Panc1 (cell line): ENCODE measurements at regions not wholly inside any gene's neighbourhood (a gene's known extent, or its start where the extent isn't known, plus 50 kb on each side); places are given as distances from the start of the nearest gene placed in this dataset.

Experiments
- ATAC-seq: fragments of 200-7000 bp; cut with Tn5 transposase; 2 replicates; pipeline ENCODE4 v1.9.1; 2020; ENCODE audit warnings: mild to moderate bottlenecking, moderate library complexity
- BruUV-seq: library from RNA; stranded (reverse); fragments of 400-500 nt; replicated peaks from 2 replicates; lab custom pipeline; 2021; lab: Mats Ljungman, UMichigan
- CTCF ChIA-PET: fragments of 300-600 bp; sonication (Branson Sonifier 250); formaldehyde crosslinking; loops from one replicate; lab custom pipeline; 2022; ENCODE audit warnings: antibody characterized with exemption; lab: Charles Lee
- POLR2A ChIA-PET: fragments of 300-600 bp; sonication (Branson Sonifier 250); formaldehyde crosslinking; loops from one replicate; lab custom pipeline; 2022; ENCODE audit warnings: antibody characterized with exemption; lab: Charles Lee
- DNase-seq: peaks from one replicate; pipeline ENCODE4 v3.0.0-alpha.2; 2010; ENCODE audit warnings: low read depth, low spot score
- H3K27ac ChIP-seq: 2 replicates; pipeline ENCODE4 v1.5.1; 2011; ENCODE audit warnings: mild to moderate bottlenecking, low read length, inconsistent platforms
- H3K27me3 ChIP-seq: fragments of 200-500 bp; sonication (Bioruptor generic); 2 replicates; pipeline ENCODE4 v1.6.0; 2014; ENCODE audit warnings: low read length, inconsistent platforms; ENCODE audit not compliant: control insufficient read depth, insufficient read depth
- H3K36me3 ChIP-seq: fragments of 200-500 bp; sonication (Bioruptor generic); 2 replicates; pipeline ENCODE4 v1.5.1; 2014; ENCODE audit warnings: inconsistent platforms, mild to moderate bottlenecking, low read length, moderate library complexity; ENCODE audit not compliant: control insufficient read depth, insufficient read depth
- H3K4me1 ChIP-seq: 2 replicates; pipeline ENCODE4 v1.5.1; 2011; ENCODE audit warnings: inconsistent platforms, mild to moderate bottlenecking, low read length, moderate library complexity; ENCODE audit not compliant: control insufficient read depth, insufficient read depth
- H3K4me3 ChIP-seq, 2 experiments: 2 replicates each; pipeline ENCODE4 v1.5.1; 2011 to 2012; ENCODE audit warnings: low read depth in 2 of 2, low read length in 2 of 2, mild to moderate bottlenecking in 2 of 2, inconsistent platforms in 1 of 2, moderate library complexity in 1 of 2
- H3K9me3 ChIP-seq: fragments of 200-500 bp; sonication (Bioruptor generic); 2 replicates; pipeline ENCODE4 v1.5.1; 2014; ENCODE audit warnings: low read depth, mild to moderate bottlenecking, inconsistent platforms, low read length, moderate library complexity; ENCODE audit not compliant: control insufficient read depth, insufficient read depth
- POLR2AphosphoS5 ChIP-seq: IDR thresholded peaks from 2 replicates; pipeline ENCODE4 v1.6.1; 2012; ENCODE audit warnings: mild to moderate bottlenecking, low read depth, low read length, moderate library complexity
- SIN3A ChIP-seq: IDR thresholded peaks from 2 replicates; pipeline ENCODE4 v1.6.1; 2012; ENCODE audit warnings: low read depth, mild to moderate bottlenecking, low read length, moderate library complexity, borderline replicate concordance; ENCODE audit not compliant: insufficient read depth
- TCF7L2 ChIP-seq: IDR thresholded peaks from 2 replicates; pipeline ENCODE4 v1.6.1; 2011; ENCODE audit warnings: mild to moderate bottlenecking, low read depth, low read length, inconsistent platforms
- in situ Hi-C: cut with HindIII; loops from 2 replicates; pipeline ENCODE4 v1.10.0; 2016; ENCODE audit warnings: low sequenced_read_pairs, low pct_unique_long_range_greater_than_20kb
- intact Hi-C: fragments of 100-400 bp; cut with micrococcal nuclease; formaldehyde crosslinking; loops from one replicate; pipeline ENCODE4 v1.10.0; 2022; ENCODE audit not compliant: unreplicated experiment
- TF ChIP-seq, protein P1 (sequence below): fragments of 450-650 bp; IDR thresholded peaks from 2 replicates; pipeline ENCODE4 v1.5.1; 2017; ENCODE audit warnings: mild to moderate bottlenecking
- TF ChIP-seq, protein P2 (sequence below), 2 experiments: IDR thresholded peaks; 2 replicates each; pipeline ENCODE4 v1.6.1; 2011 to 2012; ENCODE audit warnings: low read depth in 2 of 2, control low read depth in 1 of 2, low read length in 1 of 2, mild to moderate bottlenecking in 1 of 2, moderate library complexity in 1 of 2; ENCODE audit not compliant: insufficient read depth in 1 of 2

- ChIA-PET POLR2A (no interaction called here), CTCF (interaction anchor here (0.9 kb wide), 1 partner anchor 11 kb away, joined by 3 read pairs; no protein-coding TSS in a partner anchor)
- no peak for DNase-seq
- Histone ChIP-seq H3K36me3 (no peaks in the 10 kb centered on the region), H3K4me3 (no peak overlapping the region), H3K4me1 (no peaks in the 10 kb centered on the region), H3K27ac (no peak overlapping the region), H3K27me3 (no peaks in the 10 kb centered on the region), H3K9me3 (no peaks in the 10 kb centered on the region)
- no peak for TF ChIP-seq TCF7L2
- no peak for TF ChIP-seq POLR2AphosphoS5
- TF ChIP-seq, protein P1, sequence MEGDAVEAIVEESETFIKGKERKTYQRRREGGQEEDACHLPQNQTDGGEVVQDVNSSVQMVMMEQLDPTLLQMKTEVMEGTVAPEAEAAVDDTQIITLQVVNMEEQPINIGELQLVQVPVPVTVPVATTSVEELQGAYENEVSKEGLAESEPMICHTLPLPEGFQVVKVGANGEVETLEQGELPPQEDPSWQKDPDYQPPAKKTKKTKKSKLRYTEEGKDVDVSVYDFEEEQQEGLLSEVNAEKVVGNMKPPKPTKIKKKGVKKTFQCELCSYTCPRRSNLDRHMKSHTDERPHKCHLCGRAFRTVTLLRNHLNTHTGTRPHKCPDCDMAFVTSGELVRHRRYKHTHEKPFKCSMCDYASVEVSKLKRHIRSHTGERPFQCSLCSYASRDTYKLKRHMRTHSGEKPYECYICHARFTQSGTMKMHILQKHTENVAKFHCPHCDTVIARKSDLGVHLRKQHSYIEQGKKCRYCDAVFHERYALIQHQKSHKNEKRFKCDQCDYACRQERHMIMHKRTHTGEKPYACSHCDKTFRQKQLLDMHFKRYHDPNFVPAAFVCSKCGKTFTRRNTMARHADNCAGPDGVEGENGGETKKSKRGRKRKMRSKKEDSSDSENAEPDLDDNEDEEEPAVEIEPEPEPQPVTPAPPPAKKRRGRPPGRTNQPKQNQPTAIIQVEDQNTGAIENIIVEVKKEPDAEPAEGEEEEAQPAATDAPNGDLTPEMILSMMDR, result no peak
- TF ChIP-seq, protein P2, sequence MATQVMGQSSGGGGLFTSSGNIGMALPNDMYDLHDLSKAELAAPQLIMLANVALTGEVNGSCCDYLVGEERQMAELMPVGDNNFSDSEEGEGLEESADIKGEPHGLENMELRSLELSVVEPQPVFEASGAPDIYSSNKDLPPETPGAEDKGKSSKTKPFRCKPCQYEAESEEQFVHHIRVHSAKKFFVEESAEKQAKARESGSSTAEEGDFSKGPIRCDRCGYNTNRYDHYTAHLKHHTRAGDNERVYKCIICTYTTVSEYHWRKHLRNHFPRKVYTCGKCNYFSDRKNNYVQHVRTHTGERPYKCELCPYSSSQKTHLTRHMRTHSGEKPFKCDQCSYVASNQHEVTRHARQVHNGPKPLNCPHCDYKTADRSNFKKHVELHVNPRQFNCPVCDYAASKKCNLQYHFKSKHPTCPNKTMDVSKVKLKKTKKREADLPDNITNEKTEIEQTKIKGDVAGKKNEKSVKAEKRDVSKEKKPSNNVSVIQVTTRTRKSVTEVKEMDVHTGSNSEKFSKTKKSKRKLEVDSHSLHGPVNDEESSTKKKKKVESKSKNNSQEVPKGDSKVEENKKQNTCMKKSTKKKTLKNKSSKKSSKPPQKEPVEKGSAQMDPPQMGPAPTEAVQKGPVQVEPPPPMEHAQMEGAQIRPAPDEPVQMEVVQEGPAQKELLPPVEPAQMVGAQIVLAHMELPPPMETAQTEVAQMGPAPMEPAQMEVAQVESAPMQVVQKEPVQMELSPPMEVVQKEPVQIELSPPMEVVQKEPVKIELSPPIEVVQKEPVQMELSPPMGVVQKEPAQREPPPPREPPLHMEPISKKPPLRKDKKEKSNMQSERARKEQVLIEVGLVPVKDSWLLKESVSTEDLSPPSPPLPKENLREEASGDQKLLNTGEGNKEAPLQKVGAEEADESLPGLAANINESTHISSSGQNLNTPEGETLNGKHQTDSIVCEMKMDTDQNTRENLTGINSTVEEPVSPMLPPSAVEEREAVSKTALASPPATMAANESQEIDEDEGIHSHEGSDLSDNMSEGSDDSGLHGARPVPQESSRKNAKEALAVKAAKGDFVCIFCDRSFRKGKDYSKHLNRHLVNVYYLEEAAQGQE (IDR thresholded peaks at IDR 0.05; ENCODE audit: insufficient read depth in 1 of 2, low read depth in 2 of 2, low read length in 1 of 2), result no peak
- no peak for TF ChIP-seq SIN3A
- no TSS peak for BruUV-seq
- in situ Hi-C loops (no loop called here), intact Hi-C loops (no loop called here)
- ATAC-seq, result no peak
Measured at GRCh38 chr22:22759371-22759770, 115.0 kb downstream of the GGTLC2 start.

- Histone ChIP-seq H3K4me3 (no peak overlapping the region), H3K36me3 (no peaks in the 10 kb centered on the region), H3K9me3 (no peaks in the 10 kb centered on the region), H3K4me1 (no peaks in the 10 kb centered on the region), H3K27me3 (no peaks in the 10 kb centered on the region), H3K27ac (no peak overlapping the region)
- BruUV-seq, result no TSS peak
- ATAC-seq, result no peak
- ChIA-PET POLR2A (no interaction called here), CTCF (no interaction called here)
- no peak for DNase-seq
- intact Hi-C loops, result no loop called here
- in situ Hi-C loops, result no loop called here
- no peak for TF ChIP-seq POLR2AphosphoS5
- TF ChIP-seq, protein P1, result no peak
- TF ChIP-seq SIN3A, result no peak
- no peak for TF ChIP-seq TCF7L2
- TF ChIP-seq, protein P2 (IDR thresholded peaks at IDR 0.05; ENCODE audit: insufficient read depth in 1 of 2, low read depth in 2 of 2, low read length in 1 of 2), result no peak
Measured at GRCh38 chr22:22759889-22760546, 115.6 kb downstream of the GGTLC2 start.
